ENCODE measurements at regions not wholly inside any gene's neighbourhood (a gene's known extent, or its start where the extent isn't known, plus 50 kb on each side); places are given as distances from the start of the nearest gene placed in this dataset.
A peak's percentile ranks its signal among the peaks of the same experiment; 100 is the strongest.
"Not testable (repeated sequence)": the region's sequence is repeated elsewhere in the genome, so short reads cannot be mapped to it uniquely, and the experiment has no call there.

DNA sequence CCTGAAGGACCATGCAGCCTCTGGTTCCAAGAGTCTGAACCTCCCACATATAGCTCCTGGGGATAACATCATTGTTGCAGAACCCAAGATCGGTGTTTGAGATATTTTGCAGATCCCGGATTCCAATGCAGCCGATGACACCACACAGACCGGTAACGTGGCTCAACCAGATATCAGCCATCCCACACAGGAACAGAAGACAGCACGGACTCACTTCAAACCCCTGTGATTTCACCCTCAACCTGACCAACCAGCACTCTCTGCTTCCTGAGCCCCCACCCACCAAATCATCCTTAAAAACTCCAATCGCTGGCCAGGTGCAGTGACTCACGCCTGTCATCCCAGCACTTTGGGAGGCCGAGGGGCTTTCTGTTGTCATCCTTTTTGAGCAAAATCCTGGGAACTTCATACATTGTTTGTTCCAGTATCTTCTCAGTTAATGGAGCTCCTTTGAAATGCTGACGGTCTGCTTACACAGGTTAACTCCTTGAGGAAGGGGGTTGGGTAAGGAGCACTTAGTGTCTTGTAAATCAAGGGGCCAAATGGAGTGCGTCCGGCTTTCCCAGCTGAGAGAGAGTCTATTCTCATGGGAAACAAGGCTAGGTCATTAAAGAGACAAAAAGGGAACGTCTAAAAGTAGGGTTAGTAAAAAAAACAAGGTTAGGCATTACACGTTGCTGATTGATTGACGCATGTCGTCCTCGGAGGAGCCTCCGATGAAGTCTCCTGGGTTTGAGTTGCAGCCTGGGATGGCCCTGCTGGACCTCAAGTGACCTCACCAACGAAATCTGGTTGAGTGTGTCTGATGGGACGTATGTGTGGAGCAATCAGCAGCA lies 230.4 kb downstream of the CRLF2 start:
- H3K9me3 Mint-ChIP-seq: peaks cover 0 to 4% (median 4%) of the 10 kb centered on the region in 3 donors
- H3K36me3 Mint-ChIP-seq: peaks cover 2% of the 10 kb centered on the region
- H3K4me1 Mint-ChIP-seq: peaks cover 0 to 12% (median 0%) of the 10 kb centered on the region in 3 donors
- no peak overlapping the region for H3K4me3 Mint-ChIP-seq
- peaks cover 22% of the 10 kb centered on the region for H3K27me3 Mint-ChIP-seq
- H3K27ac Mint-ChIP-seq: no peak overlapping the region

DNA sequence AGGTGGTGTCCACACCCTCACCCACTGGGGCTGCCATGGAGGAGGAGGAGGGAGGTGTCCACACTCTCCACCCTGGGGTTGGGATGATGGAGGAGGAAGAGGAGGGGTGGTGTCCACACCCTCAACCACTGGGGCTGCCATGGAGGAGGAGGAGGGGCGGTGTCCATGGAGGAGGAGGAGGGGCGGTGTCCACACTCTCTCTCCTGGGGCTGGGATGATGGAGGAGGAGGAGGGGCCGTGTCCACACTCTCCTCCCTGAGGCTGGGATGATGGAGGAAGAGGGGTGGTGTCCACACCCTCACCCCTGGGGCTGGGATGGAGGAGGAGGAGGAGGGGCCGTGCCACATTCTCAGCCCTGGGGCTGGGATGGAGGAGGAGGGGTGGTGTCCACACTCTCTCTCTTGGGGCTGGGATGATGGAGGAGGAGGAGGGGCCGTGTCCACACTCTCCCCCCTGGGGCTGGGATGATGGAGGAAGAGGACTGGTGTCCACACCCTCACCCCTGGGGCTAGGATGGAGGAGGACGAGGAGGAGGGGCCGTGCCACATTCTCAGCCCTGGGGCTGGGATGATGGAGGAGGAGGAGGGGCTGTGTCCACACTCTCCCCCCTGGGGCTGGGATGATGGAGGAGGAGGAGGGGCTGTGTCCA lies 231.7 kb downstream of the CRLF2 start:
- peaks cover 0 to 12% (median 0%) of the 10 kb centered on the region in 3 donors for H3K4me1 Mint-ChIP-seq
- H3K36me3 Mint-ChIP-seq: peaks cover 2% of the 10 kb centered on the region
- no peak overlapping the region for H3K27ac Mint-ChIP-seq
- peaks cover 0 to 10% (median 5%) of the 10 kb centered on the region in 3 donors for H3K9me3 Mint-ChIP-seq
- H3K4me3 Mint-ChIP-seq: no peak overlapping the region
- peaks cover 22% of the 10 kb centered on the region for H3K27me3 Mint-ChIP-seq

DNA sequence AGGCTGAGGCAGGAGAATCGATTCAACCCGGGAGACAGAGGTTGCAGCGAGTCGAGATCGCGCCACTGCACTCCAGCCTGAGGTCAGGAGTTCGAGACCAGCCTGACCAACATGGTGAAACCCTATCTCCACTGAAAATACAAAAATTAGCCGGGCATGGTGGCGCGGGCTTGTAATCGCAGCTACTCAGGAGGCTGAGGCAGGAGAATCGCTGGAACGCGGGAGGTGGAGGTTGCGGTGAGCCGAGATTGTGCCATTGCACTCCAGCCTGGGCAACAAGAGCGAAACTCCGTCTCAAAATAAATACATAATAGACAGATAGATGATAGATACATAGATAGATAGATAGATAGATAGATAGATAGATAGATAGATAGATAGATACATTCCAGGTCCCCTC lies 233.3 kb downstream of the CRLF2 start:
- peaks cover 20% of the 10 kb centered on the region for H3K27me3 Mint-ChIP-seq
- not testable (repeated sequence) for H3K36me3 Mint-ChIP-seq, H3K9me3 Mint-ChIP-seq, H3K4me3 Mint-ChIP-seq, H3K27ac Mint-ChIP-seq
- H3K4me1 Mint-ChIP-seq: peaks cover 0 to 12% (median 0%) of the 10 kb centered on the region in 3 donors

DNA sequence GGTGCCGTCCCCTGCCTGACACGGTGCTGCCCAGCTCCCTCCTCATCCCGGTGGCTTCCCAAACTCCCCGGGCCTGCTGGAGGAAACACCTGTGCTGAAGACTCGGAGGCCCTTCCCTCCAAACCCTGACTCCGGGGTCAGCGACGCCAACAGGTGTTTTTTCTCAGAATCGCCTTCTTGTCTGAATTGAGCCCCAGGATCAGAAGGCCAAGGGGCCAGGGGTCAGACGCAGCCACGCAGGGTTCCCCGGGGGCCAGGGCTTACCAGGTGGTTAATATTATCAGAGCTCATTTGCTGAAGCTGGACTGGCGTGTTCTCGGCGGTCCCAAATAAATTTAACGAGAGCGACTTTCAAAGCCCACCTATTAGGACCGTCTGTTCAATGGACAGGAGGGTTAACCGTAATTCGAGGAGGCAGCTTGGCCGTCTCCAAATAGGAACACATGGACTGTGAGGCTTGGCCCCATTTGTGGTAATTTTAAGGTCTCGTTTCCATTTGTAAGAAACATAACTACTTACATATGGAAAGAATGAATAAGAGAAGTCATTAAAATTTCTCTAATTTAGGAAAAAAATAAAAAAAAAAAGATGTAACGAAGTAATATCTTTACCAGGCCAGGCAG lies 239.3 kb downstream of the CRLF2 start:
- Mint-ChIP-seq H3K36me3 (no peaks in the 10 kb centered on the region), H3K4me1 (no peaks in the 10 kb centered on the region), H3K27ac (no peak overlapping the region), H3K4me3 (no peak overlapping the region), H3K27me3 (no peaks in the 10 kb centered on the region), H3K9me3 (peaks cover 0 to 8% (median 5%) of the 10 kb centered on the region in 3 donors)

DNA sequence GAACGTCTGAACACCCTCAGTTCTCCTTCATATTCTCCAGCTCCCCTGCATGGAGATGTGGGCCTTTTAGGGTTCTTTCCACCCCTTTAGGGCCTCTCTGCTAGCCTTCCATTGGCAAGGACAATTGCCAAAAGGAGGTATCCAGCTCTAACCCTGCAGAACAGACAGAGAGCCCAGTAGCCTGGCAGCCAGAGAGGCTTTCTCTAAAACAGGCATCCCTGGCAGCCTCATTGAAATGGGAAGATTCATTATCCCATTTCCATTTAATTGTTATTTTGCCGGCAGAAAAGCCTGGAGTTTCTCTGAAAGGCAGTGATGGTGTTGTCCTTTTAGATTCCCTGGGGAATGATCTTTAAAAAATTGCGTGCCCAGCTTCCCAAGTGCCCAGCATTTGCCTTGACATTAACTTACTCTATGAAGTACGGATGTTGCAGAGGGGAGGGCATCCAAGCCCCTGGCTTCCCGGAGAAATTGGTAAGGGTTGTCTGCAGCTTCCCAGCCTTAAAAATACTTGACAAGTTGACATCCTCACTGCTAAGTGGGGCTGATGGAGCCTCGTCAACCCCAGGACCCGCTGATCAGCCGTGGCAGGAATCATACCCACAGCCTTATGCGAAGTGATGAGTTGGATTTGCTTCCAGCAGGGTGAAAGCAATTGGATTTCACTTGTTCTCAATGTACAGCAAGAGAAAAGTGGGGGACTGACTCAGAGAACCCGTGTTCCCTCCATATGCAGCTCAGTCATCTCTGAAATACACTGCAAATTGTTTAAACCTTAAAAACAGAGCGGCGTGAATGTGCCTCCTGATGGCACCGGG lies 244.1 kb downstream of the CRLF2 start:
- no peaks in the 10 kb centered on the region for H3K4me1 Mint-ChIP-seq
- peaks cover 2% of the 10 kb centered on the region for H3K27me3 Mint-ChIP-seq
- H3K27ac Mint-ChIP-seq: no peak overlapping the region

DNA sequence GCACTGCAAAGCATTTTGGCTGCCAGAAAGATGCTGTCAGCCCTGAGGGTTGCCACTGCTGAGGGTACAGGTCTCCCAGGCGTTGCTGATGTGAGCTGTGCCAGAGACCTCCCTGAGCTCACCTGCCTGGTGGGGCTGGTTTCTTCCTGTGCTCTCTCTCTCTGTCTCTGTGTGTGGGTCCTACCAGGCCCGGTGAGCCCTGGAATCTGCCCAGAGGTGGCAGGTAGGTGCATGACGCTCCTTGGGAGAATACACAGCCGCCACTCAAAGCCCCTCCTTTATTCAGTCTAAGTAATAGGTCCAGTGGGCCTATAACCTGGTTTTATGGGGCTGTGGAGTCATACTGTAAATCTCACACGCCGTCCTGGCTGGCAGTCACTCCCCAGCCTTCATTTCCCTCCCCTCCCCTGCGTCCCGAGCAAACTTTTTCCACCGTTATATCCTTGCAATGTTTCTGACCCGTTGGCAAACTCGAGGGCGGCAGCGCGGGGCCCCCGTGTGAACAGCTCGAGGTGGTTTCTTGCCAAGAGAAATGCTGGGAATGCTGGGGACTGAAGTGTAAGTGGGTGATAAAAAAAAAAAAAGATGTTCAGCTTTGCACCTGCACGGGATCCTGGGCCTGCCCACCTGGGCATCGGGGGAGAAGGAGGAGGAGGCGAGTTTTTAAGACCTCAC lies 245.9 kb downstream of the CRLF2 start:
- H3K9me3 Mint-ChIP-seq: no peaks in the 10 kb centered on the region
- no peaks in the 10 kb centered on the region for H3K36me3 Mint-ChIP-seq
- no peak overlapping the region for H3K4me3 Mint-ChIP-seq
- peaks cover 2% of the 10 kb centered on the region for H3K27me3 Mint-ChIP-seq
- H3K27ac Mint-ChIP-seq: no peak overlapping the region
- no peaks in the 10 kb centered on the region for H3K4me1 Mint-ChIP-seq

More for the DNA sequence above, 244.1 kb downstream of the CRLF2 start:
- no peaks in the 10 kb centered on the region for H3K9me3 Mint-ChIP-seq
- no peak overlapping the region for H3K4me3 Mint-ChIP-seq
- H3K36me3 Mint-ChIP-seq: no peaks in the 10 kb centered on the region

DNA sequence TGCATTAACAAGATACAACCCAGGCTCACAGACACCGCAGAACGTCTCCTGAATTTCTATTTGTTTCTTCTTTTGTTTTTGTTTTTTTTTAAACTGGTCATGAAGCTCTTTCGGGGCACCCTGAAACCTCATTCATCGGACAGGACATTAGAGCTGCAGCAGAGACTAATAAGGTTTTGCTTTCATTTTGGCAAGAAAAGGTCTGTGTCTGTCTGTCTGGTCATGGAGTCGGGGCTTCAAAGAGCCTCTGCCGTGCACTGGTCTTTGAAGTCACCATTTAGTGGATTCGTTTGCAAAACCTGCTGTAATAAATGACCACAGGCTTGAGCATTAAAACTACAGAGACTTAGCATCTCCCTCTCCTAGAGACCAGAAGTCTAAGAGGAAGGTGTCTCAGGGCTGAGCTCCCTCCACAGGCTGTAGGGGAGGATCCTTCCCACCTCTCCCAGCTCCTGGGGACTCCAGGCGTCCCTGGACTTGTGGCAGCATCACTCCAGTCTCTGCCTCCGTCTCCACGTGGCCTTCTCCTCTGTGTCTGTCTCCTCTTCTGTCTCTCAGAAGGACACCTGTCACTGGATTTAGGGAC lies 247.5 kb downstream of the CRLF2 start:
- no peaks in the 10 kb centered on the region for H3K9me3 Mint-ChIP-seq
- H3K27me3 Mint-ChIP-seq: peaks cover 2% of the 10 kb centered on the region
- no peaks in the 10 kb centered on the region for H3K4me1 Mint-ChIP-seq
- no peaks in the 10 kb centered on the region for H3K36me3 Mint-ChIP-seq
- H3K4me3 Mint-ChIP-seq: peak overlapping the region in 1 of 4 donors; percentile 57
- no peak overlapping the region for H3K27ac Mint-ChIP-seq

DNA sequence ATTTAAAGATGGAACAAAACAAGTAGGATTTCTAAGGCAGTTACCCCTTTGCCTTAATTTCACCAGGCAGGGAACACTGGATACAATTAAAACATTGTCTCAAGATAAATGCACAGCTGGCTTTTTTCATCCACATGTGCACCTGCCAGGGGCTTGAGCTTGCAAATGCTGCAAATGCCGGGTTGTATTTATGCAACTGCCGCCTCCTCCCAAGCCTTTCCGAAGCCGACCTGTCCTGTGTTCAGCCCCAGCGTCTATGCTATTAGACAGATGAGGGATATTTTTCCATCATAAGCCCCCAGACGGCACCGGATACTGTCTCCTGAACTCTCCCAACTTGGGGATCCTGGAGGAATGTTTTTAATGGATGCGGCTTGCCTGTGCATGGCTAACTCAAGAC lies 251.6 kb downstream of the CRLF2 start:
- H3K36me3 Mint-ChIP-seq: no peaks in the 10 kb centered on the region
- H3K4me3 Mint-ChIP-seq: no peak overlapping the region
- H3K9me3 Mint-ChIP-seq: peaks cover 0 to 4% (median 3%) of the 10 kb centered on the region in 3 donors

DNA sequence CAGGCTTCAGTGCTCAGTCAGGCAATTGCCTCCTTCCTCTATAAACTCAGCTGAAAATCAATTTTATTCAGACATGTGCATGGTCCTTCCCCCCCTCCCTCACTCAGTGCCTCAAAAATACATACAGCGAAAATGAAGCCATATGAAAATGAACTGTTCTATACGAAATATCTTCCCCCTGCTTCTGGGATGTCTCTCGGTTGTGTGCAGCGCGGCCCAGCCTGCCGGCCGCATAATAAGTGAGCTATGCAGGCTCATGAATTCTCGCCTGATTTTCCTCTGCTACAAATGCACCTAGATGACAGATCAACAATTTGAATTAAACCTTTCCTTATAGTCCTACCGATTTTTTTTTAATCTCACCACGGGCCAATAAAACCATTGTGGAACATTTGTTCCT lies 252.9 kb downstream of the CRLF2 start:
- Mint-ChIP-seq H3K27ac (no peak overlapping the region), H3K9me3 (peaks cover 0 to 4% (median 3%) of the 10 kb centered on the region in 3 donors), H3K27me3 (no peaks in the 10 kb centered on the region), H3K4me1 (no peaks in the 10 kb centered on the region), H3K4me3 (no peak overlapping the region), H3K36me3 (no peaks in the 10 kb centered on the region)

More for the DNA sequence above, 251.6 kb downstream of the CRLF2 start:
- Mint-ChIP-seq H3K4me1 (no peaks in the 10 kb centered on the region), H3K27ac (no peak overlapping the region), H3K27me3 (peaks cover 2% of the 10 kb centered on the region)

DNA sequence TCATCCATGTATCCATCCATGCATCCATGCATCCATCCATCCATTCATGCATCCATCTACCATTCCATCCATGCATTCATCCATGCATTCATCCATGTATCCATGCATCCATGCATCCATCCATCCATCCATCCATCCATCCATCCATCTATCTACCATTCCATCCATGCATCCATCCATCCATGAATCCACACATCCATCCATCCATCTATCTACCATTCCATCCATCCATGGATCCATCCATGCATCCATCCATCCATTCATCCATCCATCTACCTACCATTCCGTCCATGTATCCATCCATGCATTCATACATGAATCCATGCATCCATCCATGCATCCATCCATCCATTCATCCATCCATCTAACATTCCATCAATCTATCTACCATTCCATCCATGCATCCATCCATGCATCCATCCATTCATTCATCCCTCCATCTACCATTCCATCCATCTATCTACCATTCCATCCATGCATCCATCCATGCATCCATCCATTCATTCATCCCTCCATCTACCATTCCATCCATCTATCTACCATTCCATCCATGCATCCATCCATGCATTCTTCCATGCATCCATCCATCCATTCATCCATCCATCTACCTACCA lies 257.2 kb downstream of the CRLF2 start:
- not testable (repeated sequence) for H3K27me3 Mint-ChIP-seq, H3K9me3 Mint-ChIP-seq, H3K4me1 Mint-ChIP-seq, H3K36me3 Mint-ChIP-seq, H3K4me3 Mint-ChIP-seq, H3K27ac Mint-ChIP-seq

DNA sequence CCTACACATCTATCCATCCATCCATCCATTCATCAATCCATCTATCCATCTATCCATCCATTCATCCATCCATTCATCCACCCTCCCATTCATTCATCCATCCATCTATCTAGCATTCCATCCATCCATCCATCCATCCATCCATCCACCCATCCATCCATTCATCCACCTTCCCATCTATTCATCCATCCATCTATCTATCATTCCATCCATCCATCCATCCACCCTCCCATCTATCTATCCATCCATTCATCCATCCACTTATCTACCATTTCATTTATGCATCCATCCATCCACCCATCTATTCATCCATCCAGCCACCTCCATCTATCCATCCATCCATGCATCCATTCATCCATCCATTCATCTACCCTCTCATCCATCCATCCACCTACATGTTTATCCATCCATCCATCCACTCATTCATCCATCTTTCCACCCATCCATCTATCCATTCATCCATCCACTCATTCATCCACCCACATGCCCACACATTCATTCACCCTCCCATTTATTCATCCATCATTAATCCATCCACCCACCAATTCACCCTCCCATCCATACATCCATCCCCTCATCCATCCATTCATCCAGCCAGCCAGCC lies 258.5 kb downstream of the CRLF2 start:
- peaks cover 0 to 3% (median 2%) of the 10 kb centered on the region in 3 donors for H3K9me3 Mint-ChIP-seq
- no peak overlapping the region for H3K27ac Mint-ChIP-seq
- H3K27me3 Mint-ChIP-seq: no peaks in the 10 kb centered on the region
- no peak overlapping the region for H3K4me3 Mint-ChIP-seq
- no peaks in the 10 kb centered on the region for H3K4me1 Mint-ChIP-seq
- H3K36me3 Mint-ChIP-seq: no peaks in the 10 kb centered on the region

DNA sequence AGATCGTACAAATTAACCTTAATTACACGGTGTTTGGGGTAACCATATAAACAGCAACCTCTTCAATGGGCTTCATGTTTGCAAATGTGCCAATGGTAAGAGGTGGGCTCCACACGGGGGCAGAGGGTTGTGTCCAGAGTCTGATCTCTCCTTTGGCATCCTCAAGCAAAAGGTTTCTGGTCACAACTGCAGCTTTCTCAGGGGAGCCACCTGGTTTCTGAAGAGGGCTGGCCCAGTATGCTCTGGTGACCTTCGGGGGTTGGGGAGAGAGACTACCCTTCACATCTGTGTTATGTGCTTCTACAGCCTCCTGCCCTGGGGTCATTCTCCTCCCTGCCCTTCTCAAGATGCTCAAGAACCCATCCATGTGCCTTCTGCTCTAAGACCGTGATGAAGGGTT lies 259.6 kb downstream of the CRLF2 start:
- Mint-ChIP-seq H3K36me3 (no peaks in the 10 kb centered on the region), H3K27me3 (no peaks in the 10 kb centered on the region), H3K9me3 (peaks cover 2 to 5% (median 3%) of the 10 kb centered on the region in 3 donors), H3K27ac (no peak overlapping the region), H3K4me3 (no peak overlapping the region), H3K4me1 (no peaks in the 10 kb centered on the region)

DNA sequence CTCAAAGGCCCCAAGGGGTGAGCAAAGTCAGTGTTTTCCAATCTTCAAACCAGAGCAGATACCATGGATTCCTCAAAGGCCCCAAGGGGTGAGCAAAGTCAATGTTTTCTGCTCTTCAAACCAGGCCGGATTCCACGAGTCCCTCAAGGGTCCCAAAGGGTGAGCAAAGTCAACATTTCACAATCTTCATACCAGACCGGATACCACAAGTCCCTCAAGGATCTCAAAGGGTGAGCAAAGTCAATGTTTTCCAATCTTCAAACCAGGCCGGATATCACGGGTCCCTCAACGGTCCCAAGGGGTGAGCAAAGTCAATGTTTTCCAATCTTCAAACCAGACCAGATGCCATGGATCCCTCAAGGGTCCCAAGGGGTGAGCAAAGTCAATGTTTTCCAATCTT lies 265.2 kb downstream of the CRLF2 start:
- not testable (repeated sequence) for H3K4me1 Mint-ChIP-seq, H3K36me3 Mint-ChIP-seq, H3K27ac Mint-ChIP-seq, H3K4me3 Mint-ChIP-seq, H3K9me3 Mint-ChIP-seq, H3K27me3 Mint-ChIP-seq
